ES-I3 (cell line): ENCODE measurements at regions not wholly inside any gene's neighbourhood (a gene's known extent, or its start where the extent isn't known, plus 50 kb on each side); places are given as distances from the start of the nearest gene placed in this dataset.

ENCODE experiments used
- H3K36me3 ChIP-seq: 2 replicates; pipeline ENCODE4 v1.6.1; 2013; ENCODE audit warnings: mild to moderate bottlenecking, low read length, control low read depth, moderate library complexity; ENCODE audit not compliant: insufficient read depth
- H3K4me1 ChIP-seq: 2 replicates; pipeline ENCODE4 v1.6.1; 2013; ENCODE audit warnings: mild to moderate bottlenecking, control low read depth, low read length; ENCODE audit not compliant: insufficient read depth
- H3K9ac ChIP-seq: 2 replicates; pipeline ENCODE4 v1.6.1; 2013; ENCODE audit warnings: low read depth, mild to moderate bottlenecking, low read length, moderate library complexity
- H3K9me3 ChIP-seq: 2 replicates; pipeline ENCODE4 v1.6.1; 2013; ENCODE audit warnings: mild to moderate bottlenecking, low read length, moderate library complexity; ENCODE audit not compliant: control insufficient read depth, insufficient read depth

DNA sequence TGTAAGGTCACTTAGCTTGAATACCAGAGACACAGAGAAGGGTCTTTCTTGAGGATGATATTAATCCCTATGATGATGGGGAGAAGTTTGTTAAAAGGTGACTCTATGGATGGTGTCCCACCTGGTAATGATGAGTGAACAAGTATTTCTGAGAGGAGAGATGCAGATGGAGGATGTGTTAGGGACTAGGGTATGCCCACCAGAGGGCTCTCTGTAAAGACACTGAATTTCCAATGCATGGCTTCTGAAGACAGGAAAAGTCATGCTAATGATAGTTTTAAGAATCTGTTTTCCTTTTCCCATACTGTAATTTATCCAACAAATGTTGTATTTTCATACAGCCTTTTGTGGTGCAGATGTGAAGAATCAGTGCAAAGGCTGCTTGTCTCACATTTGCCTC lies 1250.9 kb upstream of the CELF2 start:
- Histone ChIP-seq H3K36me3 (no peaks in the 10 kb centered on the region), H3K9ac (no peak overlapping the region), H3K9me3 (no peaks in the 10 kb centered on the region), H3K4me1 (no peaks in the 10 kb centered on the region)

DNA sequence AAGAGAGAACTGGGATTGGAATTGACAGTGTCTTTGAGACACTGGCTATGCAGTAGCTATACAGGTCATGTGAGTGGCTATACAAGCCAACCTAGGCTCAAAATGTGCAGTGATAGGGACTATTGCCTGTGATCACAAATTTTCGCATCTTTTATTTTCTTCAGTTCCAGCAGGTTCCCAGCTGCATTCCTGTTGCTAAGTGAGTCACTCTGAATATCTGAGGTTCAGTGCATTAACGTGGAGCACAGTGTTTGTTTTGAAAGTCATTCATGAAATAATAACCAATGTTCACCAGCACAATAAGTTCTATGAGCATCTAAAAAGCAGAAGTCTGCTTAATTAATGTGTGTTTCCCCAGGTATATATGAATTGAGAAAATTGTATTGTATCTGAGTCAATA lies 1236.0 kb upstream of the CELF2 start:
- Histone ChIP-seq H3K9ac (no peak overlapping the region), H3K36me3 (no peaks in the 10 kb centered on the region), H3K4me1 (no peaks in the 10 kb centered on the region), H3K9me3 (no peaks in the 10 kb centered on the region)

DNA sequence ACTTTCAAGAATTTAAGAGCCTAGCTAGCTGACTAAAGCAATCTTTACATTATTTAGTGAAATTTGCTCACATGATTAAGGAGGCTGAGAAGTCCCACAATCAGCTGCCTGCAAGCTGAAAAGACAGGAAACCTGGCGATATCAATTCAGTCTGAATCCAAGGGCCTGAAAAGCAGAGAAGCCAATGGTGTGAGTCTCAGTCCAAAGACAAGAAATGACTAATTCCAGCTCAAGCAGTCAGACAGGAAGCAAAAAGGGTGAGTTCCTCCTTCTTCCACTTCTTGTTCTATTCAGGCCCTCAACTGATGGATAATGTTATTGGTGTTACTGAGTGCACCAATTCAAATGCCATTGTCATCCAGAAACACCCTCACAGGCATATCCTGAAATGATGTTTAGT lies 1231.6 kb upstream of the CELF2 start:
- no peaks in the 10 kb centered on the region for H3K9me3 ChIP-seq
- H3K4me1 ChIP-seq = no peaks in the 10 kb centered on the region
- H3K36me3 ChIP-seq = no peaks in the 10 kb centered on the region
- H3K9ac ChIP-seq = no peak overlapping the region

DNA sequence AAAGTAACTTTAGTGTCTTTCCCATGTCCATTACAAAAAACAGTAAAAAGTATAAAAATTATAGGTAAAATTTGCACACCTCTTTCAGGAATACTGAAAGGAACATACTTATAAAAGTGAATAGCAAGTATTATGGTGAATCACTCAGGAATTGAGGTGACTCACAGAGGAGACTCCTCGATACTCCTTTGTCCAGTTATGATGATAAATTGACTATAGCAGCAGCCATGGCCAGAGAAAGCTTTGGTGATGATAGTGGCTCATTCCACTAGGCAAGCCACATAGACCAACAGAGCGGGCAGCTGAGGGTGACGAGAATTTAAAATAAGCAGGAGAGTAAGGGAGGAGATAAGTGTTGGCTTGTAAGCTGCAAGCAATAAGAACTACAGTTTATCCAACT lies 1231.1 kb upstream of the CELF2 start:
- Histone ChIP-seq H3K9me3 (no peaks in the 10 kb centered on the region), H3K36me3 (no peaks in the 10 kb centered on the region), H3K9ac (no peak overlapping the region), H3K4me1 (no peaks in the 10 kb centered on the region)

DNA sequence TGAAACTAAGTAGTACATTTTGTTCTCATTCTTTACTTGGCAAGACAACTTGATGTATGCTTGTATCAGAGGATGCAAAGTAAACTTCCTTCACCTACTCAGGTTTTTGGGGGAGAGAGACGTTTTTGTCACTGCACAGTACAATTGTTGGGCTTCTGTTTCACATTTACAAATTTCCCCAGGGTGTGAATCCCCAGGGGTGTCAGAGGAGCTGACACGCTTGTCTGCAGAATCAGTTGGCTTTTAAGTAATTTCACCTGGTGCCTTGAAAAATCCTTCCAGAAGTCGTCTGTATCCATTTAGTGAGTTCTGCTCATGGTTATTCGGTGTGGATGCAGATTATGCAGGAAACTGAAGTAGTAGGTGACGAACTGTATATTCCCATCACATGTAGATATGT lies 1227.7 kb upstream of the CELF2 start:
- 0 out of 2 replicates have a peak, but pooled peaks cover 6% of the 10 kb centered on the region for H3K4me1 ChIP-seq
- H3K9me3 ChIP-seq = no peaks in the 10 kb centered on the region
- H3K9ac ChIP-seq = no peak overlapping the region
- H3K36me3 ChIP-seq = no peaks in the 10 kb centered on the region

DNA sequence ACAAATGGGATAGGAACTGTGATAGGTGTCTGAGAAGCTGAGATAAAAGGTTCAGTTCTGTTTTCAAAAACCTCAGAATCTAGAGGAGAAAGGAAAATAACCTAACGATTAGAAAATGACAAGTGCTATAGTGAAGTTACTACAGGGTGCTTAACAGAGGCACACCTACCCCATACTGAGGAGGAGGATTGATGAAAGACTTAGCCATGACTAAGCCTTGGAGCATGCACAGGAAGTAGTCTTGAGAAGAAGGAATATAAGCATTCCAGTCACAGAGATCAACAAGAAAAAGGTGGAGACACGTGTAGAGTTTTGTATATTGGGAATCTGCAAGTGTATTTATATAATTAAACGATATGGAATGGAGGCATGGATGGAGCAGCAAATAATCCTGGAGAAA lies 1225.5 kb upstream of the CELF2 start:
- Histone ChIP-seq H3K9me3 (no peaks in the 10 kb centered on the region), H3K4me1 (0 out of 2 replicates have a peak, but pooled peaks cover 6% of the 10 kb centered on the region), H3K36me3 (no peaks in the 10 kb centered on the region), H3K9ac (no peak overlapping the region)

DNA sequence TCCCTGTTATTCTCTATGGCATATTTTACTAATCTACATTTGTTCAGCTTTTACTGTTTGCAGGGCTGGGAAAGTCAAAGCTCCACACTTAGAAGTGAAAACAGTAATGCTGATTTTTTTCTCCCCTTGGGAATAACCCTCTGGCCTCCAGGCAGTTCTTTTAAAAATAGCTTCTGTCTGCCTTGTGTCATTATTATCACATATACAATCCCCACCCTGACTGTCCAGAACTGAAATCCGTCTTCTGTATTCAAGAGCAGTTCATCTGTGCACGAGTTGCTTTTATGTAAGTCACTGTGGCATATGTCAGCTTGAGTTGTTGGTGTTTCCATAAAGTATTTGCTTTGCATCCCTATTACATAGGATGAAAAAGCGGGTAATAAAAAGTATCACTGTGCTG lies 1221.1 kb upstream of the CELF2 start:
- 0 out of 2 replicates have a peak, but pooled peaks cover 6% of the 10 kb centered on the region for H3K4me1 ChIP-seq
- H3K9ac ChIP-seq = no peak overlapping the region
- H3K36me3 ChIP-seq = no peaks in the 10 kb centered on the region
- no peaks in the 10 kb centered on the region for H3K9me3 ChIP-seq

DNA sequence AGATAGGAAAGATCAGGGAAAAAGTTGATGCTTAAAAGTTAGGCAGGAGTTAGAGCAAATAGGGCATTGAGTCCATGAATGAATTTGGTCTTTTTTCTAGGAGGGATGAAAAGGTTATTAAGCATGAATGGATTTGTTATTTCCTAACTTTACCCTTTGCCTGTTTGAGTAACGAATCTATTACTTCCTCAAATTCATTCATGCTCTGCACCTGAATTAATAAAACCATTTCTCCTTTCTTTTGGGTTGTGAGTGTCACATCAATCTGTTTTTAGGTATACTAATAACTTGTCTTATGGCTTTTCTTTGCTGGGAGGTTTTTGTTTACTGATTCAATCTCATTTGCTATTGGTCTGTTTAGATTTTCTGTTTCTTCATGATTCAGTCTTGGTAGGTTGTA lies 1217.7 kb upstream of the CELF2 start:
- H3K36me3 ChIP-seq = no peaks in the 10 kb centered on the region
- H3K4me1 ChIP-seq = no peaks in the 10 kb centered on the region
- no peaks in the 10 kb centered on the region for H3K9me3 ChIP-seq
- H3K9ac ChIP-seq = no peak overlapping the region

DNA sequence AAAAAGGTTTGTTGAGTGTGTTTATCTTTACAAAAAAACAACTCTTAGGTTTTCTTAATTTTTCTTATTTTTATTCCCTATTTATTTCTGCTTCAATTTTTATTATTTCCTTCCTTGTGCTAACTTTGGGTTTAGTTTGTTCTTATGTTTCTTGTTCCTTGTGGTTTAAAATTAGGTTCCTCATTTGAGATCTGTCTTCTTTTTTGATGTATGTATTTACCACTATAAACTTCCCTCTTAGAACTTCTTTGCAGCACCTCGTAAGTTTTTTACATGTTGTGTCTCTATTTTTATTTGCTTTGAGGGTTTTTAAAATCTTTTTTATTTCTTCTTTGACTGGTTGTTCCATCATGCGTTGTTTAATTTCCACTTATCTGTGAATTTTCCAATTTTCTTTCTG lies 1217.1 kb upstream of the CELF2 start:
- Histone ChIP-seq H3K4me1 (no peaks in the 10 kb centered on the region), H3K9ac (no peak overlapping the region), H3K9me3 (no peaks in the 10 kb centered on the region), H3K36me3 (no peaks in the 10 kb centered on the region)

DNA sequence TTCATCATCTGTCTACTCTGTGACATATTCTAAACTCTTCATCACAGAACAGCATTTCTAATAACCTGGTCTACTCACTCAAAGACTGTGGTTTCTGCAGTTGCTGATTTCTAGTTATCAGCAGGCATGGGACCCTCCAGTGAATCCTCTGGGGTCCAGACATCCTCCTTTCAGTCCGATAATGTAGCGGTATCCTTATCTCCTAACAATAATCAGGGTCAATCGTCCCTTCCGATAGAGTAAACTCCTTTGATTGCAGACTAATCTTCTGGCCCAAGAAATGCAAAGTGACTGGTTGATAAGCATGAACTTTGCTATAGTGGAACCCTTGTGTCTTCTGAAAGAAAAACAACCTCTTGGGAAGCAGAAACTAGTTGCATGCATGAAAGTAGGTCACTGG lies 1209.8 kb upstream of the CELF2 start:
- no peaks in the 10 kb centered on the region for H3K9me3 ChIP-seq
- H3K9ac ChIP-seq = no peak overlapping the region
- no peaks in the 10 kb centered on the region for H3K4me1 ChIP-seq
- H3K36me3 ChIP-seq = no peaks in the 10 kb centered on the region

DNA sequence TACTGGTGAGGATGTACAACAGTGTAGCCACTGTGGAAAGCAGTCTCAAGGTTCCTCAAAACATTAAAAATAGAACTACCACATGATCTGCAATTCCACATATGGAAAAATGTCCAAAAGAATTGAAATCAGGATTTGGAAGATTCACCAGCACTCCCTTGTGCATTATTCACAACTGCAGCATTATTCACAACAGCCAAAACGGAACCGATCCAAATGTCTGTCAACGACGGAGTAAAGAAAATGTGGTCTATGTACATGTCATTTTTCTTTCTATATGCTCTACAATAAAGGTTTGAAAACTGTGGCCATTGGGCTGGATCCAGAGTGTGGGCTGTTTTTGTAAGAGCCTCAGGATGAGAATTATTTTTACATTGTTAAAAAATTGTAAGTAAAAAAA lies 1206.1 kb upstream of the CELF2 start:
- H3K36me3 ChIP-seq = no peaks in the 10 kb centered on the region
- no peak overlapping the region for H3K9ac ChIP-seq
- H3K4me1 ChIP-seq = no peaks in the 10 kb centered on the region
- no peaks in the 10 kb centered on the region for H3K9me3 ChIP-seq

DNA sequence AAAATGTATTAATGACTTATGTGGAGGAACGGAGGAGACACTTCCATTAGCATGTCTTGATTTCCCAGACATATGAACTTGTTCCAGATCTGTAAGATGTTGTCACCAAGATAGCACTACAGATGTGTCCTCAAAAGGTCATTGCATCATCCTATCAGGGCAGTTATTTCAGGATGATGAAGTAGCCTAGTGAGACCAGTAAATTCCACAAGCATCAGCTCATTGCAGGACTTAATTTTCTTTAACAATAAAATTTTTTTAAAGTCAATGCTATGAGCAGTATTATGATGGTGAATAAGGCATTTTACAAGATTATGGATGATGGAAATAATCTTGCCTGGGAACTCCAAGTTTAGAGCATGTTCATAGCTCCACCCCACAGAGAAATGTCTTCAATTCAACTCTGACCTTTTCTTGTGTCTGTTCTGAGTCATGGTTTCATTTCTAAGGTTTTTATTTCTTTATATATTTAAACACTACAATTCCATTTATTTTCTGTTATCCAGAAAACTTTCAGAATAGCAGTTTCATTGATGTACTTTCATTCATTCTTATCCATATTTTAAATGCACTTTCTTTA lies 1203.3 kb upstream of the CELF2 start:
- Histone ChIP-seq H3K36me3 (no peaks in the 10 kb centered on the region), H3K4me1 (no peaks in the 10 kb centered on the region), H3K9ac (no peak overlapping the region), H3K9me3 (no peaks in the 10 kb centered on the region)

DNA sequence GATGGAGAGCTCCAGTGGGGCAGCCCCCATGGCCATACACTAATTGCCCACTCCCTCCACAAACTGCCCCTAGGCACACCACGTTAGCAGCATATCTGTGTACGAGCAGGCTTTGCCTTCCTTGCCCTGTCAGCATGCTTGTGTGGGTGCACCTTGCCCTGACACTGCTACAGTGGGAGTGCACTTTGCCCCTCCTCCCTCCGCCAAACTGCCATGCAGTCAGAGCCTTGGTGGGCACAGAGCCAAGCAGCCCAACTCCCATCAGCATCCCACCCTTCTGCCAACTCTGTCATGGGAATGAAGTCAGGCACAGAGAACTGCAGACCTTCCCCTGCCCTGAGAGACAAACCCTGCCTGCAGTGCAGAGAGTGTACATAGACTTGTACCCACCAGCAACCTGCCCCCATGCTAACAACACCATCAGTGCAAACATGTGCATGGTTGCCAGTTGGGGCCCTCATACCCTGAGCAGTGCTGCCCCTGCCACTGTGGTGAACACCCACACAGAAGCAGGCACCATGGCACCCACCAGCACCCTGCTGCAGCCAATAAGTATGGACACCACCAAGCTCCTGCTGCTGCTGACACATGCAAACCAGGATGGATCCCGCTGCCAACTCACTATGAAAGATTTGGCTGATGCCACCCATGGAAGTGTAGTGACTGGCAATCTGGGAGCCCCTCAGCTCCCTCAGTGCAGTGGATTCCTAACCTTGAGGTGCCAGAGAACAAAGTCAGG lies 1197.7 kb upstream of the CELF2 start:
- Histone ChIP-seq H3K9ac (no peak overlapping the region), H3K4me1 (no peaks in the 10 kb centered on the region; the same call in 1 of the 2 replicates), H3K9me3 (no peaks in the 10 kb centered on the region), H3K36me3 (no peaks in the 10 kb centered on the region)

DNA sequence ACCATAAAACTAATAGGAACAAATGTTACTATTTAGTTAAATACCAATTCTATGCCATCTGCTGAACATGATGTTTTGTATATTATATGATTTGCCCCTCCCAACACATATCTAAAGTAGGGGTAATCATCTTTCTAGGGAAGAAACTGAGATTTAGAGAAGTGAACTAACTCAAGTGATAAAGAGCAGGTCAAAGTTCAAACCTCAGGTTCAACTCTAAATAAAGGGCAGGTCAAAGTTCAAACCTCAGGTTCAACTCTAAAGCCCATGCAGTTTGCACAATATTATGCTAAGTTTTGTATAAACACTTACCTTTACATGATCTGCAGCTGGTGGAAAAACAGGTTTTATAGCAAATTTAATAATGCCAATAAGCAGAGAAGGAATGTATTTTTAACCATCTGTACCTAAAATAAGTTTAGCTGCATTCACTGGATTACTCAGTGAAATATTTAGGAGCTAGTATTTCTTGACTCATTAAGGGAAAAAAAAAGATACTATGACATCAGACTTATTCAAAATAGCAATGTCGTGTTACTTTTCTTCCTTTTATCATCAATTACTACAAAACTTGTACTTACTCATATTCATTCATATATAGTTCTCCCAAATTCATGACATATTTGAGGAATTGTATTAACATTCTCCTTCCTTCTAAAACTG lies 1194.3 kb upstream of the CELF2 start:
- Histone ChIP-seq H3K4me1 (no peaks in the 10 kb centered on the region; the same call in 1 of the 2 replicates), H3K36me3 (no peaks in the 10 kb centered on the region), H3K9me3 (no peaks in the 10 kb centered on the region), H3K9ac (no peak overlapping the region)

DNA sequence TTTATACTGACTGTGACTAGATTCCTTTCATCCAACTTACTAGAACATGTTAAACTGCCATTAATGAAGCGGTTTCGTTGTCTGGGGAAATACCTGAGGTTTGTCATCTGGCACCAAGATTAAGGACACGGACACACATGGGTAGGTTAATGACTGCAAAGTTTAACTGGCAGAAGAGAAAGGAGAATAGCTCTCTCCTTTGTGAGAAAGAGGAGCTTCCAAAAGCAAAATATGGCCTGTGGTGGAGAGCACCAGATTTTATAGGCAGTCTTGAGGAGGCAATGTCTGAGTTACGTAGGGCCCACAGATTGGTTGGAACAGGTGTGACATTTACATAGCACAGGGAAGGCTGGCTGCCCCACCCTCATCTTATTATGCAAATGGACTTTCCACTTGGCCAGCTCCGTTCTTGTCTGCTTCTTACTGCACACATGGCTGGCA lies 1193.0 kb upstream of the CELF2 start:
- Histone ChIP-seq H3K4me1 (no peaks in the 10 kb centered on the region; the same call in 1 of the 2 replicates), H3K36me3 (no peaks in the 10 kb centered on the region; the same call in 1 of the 2 replicates), H3K9me3 (no peaks in the 10 kb centered on the region), H3K9ac (no peak overlapping the region)
